ENCODE measurements at regions not wholly inside any gene's neighbourhood (a gene's known extent, or its start where the extent isn't known, plus 50 kb on each side); places are given as distances from the start of the nearest gene placed in this dataset.

GRCh38 chr6:86856379-86856778 lies 80.9 kb upstream of the HTR1E start:
- TF ChIP-seq CTCF (IDR thresholded peaks at IDR 0.05; ENCODE audit: insufficient read depth, low read depth, low read length) = no peak
- no peak overlapping the region for H3K4me3 ChIP-seq (ENCODE audit: low read depth, low read length)
- no peak for DNase-seq (ENCODE audit: low read depth)

GRCh38 chr6:86848986-86849385 lies 88.3 kb upstream of the HTR1E start:
- DNase-seq (ENCODE audit: low read depth) = no peak
- no peak for TF ChIP-seq CTCF (IDR thresholded peaks at IDR 0.05; ENCODE audit: insufficient read depth, low read depth, low read length)
- no peak overlapping the region for H3K4me3 ChIP-seq (ENCODE audit: low read depth, low read length)

GRCh38 chr6:86832686-86833085 lies 104.6 kb upstream of the HTR1E start:
- no peak for DNase-seq (ENCODE audit: low read depth)
- no peak for TF ChIP-seq CTCF (IDR thresholded peaks at IDR 0.05; ENCODE audit: insufficient read depth, low read depth, low read length)
- H3K4me3 ChIP-seq (ENCODE audit: low read depth, low read length) = no peak overlapping the region

- no peak for TF ChIP-seq CTCF (IDR thresholded peaks at IDR 0.05; ENCODE audit: insufficient read depth, low read depth, low read length)
- DNase-seq (ENCODE audit: low read depth) = no peak
- H3K4me3 ChIP-seq (ENCODE audit: low read depth, low read length) = no peak overlapping the region
Measured at GRCh38 chr6:86825436-86825835, 111.9 kb upstream of the HTR1E start.

GRCh38 chr6:86822747-86823146 lies 114.6 kb upstream of the HTR1E start:
- no peak for DNase-seq (ENCODE audit: low read depth)
- no peak for TF ChIP-seq CTCF (IDR thresholded peaks at IDR 0.05; ENCODE audit: insufficient read depth, low read depth, low read length)
- no peak overlapping the region for H3K4me3 ChIP-seq (ENCODE audit: low read depth, low read length)

- no peak for TF ChIP-seq CTCF (IDR thresholded peaks at IDR 0.05; ENCODE audit: insufficient read depth, low read depth, low read length)
- no peak overlapping the region for H3K4me3 ChIP-seq (ENCODE audit: low read depth, low read length)
- no peak for DNase-seq (ENCODE audit: low read depth)
Measured at GRCh38 chr6:86820750-86821149, 116.6 kb upstream of the HTR1E start.

- no peak for DNase-seq (ENCODE audit: low read depth)
- TF ChIP-seq CTCF (IDR thresholded peaks at IDR 0.05; ENCODE audit: insufficient read depth, low read depth, low read length) = no peak
- no peak overlapping the region for H3K4me3 ChIP-seq (ENCODE audit: low read depth, low read length)
Measured at GRCh38 chr6:86793649-86794048, 143.7 kb upstream of the HTR1E start.

All from fibroblast of villous mesenchyme (primary cell).